ENCODE measurements at regions not wholly inside any gene's neighbourhood (a gene's known extent, or its start where the extent isn't known, plus 50 kb on each side); places are given as distances from the start of the nearest gene placed in this dataset.
"Not testable (repeated sequence)": the region's sequence is repeated elsewhere in the genome, so short reads cannot be mapped to it uniquely, and the experiment has no call there.

DNA sequence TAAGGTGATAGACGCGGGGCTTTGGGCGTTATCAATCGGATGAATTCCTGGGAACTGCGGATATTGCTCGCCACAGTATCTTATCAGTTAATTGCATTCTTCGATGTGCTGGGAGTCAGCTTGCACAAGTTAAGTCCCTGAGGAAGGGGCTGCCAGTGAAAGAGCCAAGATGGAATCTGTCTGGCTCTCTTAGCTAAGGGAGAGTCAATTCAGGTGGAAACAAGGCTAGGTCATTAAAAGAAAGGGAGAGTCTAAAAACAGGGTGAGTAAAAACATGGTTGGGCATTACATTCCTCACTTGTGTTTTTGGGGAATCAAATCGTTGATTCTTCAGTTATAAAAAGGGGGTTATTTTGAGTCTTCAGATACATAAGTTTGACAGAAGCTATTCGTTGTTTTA lies 196.2 kb downstream of the OTOP1 start:
- H3K9me3 ChIP-seq; H3K4me1 ChIP-seq (ENCODE audit: control insufficient read depth in 1 of 2, extremely low read depth in 1 of 2, insufficient read depth in 2 of 2, low read length in 2 of 2); DNase-seq; H3K4me3 Mint-ChIP-seq; H3K27me3 ChIP-seq (replicated peaks in 1 of 2; ENCODE audit: control insufficient read depth in 2 of 2, extremely low read depth in 1 of 2, insufficient read depth in 2 of 2, low read length in 1 of 2); H3K4me3 ChIP-seq (ENCODE audit: control insufficient read depth in 1 of 2, extremely low read depth in 1 of 2, low read length in 1 of 2); H3K27ac Mint-ChIP-seq; CTCF ChIA-PET; H3K4me1 Mint-ChIP-seq; H3K9me3 Mint-ChIP-seq; H3K36me3 Mint-ChIP-seq; POLR2A ChIA-PET; H3K27ac ChIP-seq (ENCODE audit: low read length); H3K36me3 ChIP-seq (ENCODE audit: control insufficient read depth in 2 of 2, extremely low read depth in 1 of 2, insufficient read depth in 1 of 2, low read length in 1 of 2); ATAC-seq (replicated peaks in 1 of 4): not testable (repeated sequence)
- H3K27me3 Mint-ChIP-seq, result peaks cover 3 to 15% of the 10 kb centered on the region in 2 donors
- WGBS (ENCODE audit: insufficient coverage), result no CpG with 5 or more reads among the region's 9 CpGs

DNA sequence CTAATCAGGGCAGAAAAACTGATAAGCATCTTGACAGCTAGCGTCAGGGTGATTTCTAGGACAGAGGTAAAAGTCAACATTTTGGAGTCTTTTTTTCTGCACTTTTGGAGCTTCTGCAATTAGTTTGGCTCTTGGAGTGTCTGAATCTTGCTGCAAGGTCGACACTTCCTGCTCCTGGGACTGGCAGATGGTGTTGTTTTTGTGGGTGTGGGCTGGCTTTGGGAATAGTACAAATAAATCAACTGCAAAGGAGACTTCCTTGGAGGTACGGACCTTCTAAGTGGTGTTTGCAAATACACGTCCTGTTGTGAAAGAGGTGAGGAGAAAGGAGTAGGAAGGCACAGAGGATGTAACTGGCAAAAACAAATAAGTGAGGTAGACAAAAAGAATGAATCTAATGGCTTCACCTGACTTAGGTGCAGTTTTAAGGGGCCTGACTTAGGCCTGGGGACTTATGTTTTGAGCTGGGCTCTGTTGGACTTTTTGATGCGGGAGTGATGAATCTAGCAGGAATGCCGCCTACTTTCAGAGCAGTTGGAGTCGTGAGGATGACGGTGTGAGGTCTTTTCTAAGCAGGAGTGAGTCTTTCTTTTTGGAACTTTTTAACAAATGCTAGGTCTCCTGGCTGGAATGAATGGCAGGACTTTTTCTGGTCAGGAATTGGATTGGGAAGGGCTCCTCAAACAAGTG lies 195.1 kb downstream of the OTOP1 start:
- CTCF ChIA-PET; H3K9me3 ChIP-seq; H3K4me3 ChIP-seq (ENCODE audit: control insufficient read depth in 1 of 2, extremely low read depth in 1 of 2, low read length in 1 of 2); DNase-seq; H3K27ac Mint-ChIP-seq; H3K9me3 Mint-ChIP-seq; H3K36me3 ChIP-seq (ENCODE audit: control insufficient read depth in 2 of 2, extremely low read depth in 1 of 2, insufficient read depth in 1 of 2, low read length in 1 of 2); H3K27me3 ChIP-seq (replicated peaks in 1 of 2; ENCODE audit: control insufficient read depth in 2 of 2, extremely low read depth in 1 of 2, insufficient read depth in 2 of 2, low read length in 1 of 2); ATAC-seq (replicated peaks in 1 of 4); H3K4me1 Mint-ChIP-seq; H3K4me3 Mint-ChIP-seq; H3K4me1 ChIP-seq (ENCODE audit: control insufficient read depth in 1 of 2, extremely low read depth in 1 of 2, insufficient read depth in 2 of 2, low read length in 2 of 2); POLR2A ChIA-PET; H3K36me3 Mint-ChIP-seq: not testable (repeated sequence)
- H3K27me3 Mint-ChIP-seq, result peaks cover 6 to 13% of the 10 kb centered on the region in 2 donors
- H3K27ac ChIP-seq (ENCODE audit: low read length), result peak overlapping the region; percentile 74
- 77% methylated on average over 7 of the region's 8 CpGs for WGBS (ENCODE audit: insufficient coverage)

DNA sequence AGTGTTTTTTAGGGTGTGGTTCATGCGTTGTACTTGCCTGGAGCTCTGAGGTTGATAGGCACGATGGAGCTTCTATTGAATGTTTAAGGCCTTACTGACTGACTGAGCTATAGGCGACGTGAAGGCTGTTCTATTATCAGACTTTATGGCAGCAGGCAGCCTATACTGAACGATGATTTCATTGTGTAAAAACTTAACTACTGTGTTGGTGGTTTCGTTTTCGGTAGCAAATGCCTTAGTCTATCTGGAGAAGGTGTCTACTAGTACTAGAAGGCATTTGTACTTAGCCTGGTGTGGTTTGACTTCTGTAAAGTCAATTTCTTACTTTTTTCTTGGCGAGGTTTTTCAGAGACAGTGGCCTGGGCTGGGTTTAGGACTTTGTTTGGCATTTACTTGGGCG lies 194.4 kb downstream of the OTOP1 start:
- H3K36me3 ChIP-seq (ENCODE audit: control insufficient read depth in 2 of 2, extremely low read depth in 1 of 2, insufficient read depth in 1 of 2, low read length in 1 of 2); H3K4me1 ChIP-seq (ENCODE audit: control insufficient read depth in 1 of 2, extremely low read depth in 1 of 2, insufficient read depth in 2 of 2, low read length in 2 of 2); H3K4me3 ChIP-seq (ENCODE audit: control insufficient read depth in 1 of 2, extremely low read depth in 1 of 2, low read length in 1 of 2); H3K27me3 ChIP-seq (replicated peaks in 1 of 2; ENCODE audit: control insufficient read depth in 2 of 2, extremely low read depth in 1 of 2, insufficient read depth in 2 of 2, low read length in 1 of 2); CTCF ChIA-PET; H3K27ac Mint-ChIP-seq; H3K9me3 ChIP-seq; H3K4me3 Mint-ChIP-seq; H3K36me3 Mint-ChIP-seq; ATAC-seq (replicated peaks in 1 of 4); H3K9me3 Mint-ChIP-seq; H3K4me1 Mint-ChIP-seq; POLR2A ChIA-PET: not testable (repeated sequence)
- peak in 1 of 35 experiments; percentile 14 for DNase-seq
- peak overlapping the region; percentile 74 for H3K27ac ChIP-seq (ENCODE audit: low read length)
- WGBS (ENCODE audit: insufficient coverage), result 83% methylated on average over 2 of the region's 9 CpGs
- H3K27me3 Mint-ChIP-seq, result peaks cover 6 to 10% of the 10 kb centered on the region in 2 donors

DNA sequence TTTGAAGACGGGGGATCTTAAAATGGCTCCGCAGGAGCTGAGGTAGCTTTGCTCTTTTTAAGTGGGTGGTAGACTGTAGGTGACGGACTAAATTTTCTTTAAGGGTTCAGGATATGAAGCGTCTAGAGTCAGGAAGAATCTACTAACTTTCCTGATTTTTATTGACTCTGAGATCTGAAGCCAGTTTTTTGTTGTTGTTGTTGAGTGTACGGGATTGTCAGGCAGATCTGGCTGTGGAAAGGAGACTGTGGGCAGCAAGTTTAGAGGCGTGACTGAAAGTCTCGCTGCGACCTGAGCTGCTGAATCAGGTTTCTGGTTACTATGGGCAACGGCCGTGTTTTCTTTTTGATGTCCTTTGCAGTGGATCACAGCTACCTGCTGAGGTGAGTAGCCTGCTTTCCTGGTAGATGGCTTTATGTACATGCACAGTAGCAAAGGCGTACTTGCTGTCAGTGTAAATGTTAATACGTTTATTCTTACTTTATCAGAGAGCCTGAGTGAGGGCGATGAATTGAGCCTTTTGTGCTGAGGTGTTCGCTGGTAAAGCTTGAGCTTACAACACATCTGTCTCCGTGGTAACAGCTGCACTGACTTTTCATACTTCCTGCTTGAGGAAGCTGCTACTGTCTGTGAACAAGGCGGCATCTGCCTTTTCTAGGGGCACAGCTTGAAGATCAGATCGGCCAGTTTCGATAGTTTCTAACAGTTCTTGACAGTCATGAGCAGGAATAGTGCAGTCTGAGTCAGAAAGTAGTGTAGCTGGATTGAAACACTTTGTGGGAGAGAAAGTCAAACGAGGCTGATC lies 193.7 kb downstream of the OTOP1 start:
- H3K9me3 Mint-ChIP-seq; H3K36me3 ChIP-seq (ENCODE audit: control insufficient read depth in 2 of 2, extremely low read depth in 1 of 2, insufficient read depth in 1 of 2, low read length in 1 of 2); H3K9me3 ChIP-seq; H3K36me3 Mint-ChIP-seq; H3K4me3 ChIP-seq (ENCODE audit: control insufficient read depth in 1 of 2, extremely low read depth in 1 of 2, low read length in 1 of 2); H3K4me1 ChIP-seq (ENCODE audit: control insufficient read depth in 1 of 2, extremely low read depth in 1 of 2, insufficient read depth in 2 of 2, low read length in 2 of 2); CTCF ChIA-PET; H3K4me1 Mint-ChIP-seq; H3K27me3 ChIP-seq (replicated peaks in 1 of 2; ENCODE audit: control insufficient read depth in 2 of 2, extremely low read depth in 1 of 2, insufficient read depth in 2 of 2, low read length in 1 of 2); POLR2A ChIA-PET; ATAC-seq (replicated peaks in 1 of 4); H3K4me3 Mint-ChIP-seq: not testable (repeated sequence)
- Mint-ChIP-seq H3K27me3 (peaks cover 6 to 10% of the 10 kb centered on the region in 2 donors), H3K27ac (peak overlapping the region in 1 of 2 donors; percentile 70)
- DNase-seq, result peak in 12 of 35 experiments; percentile 2 to 29 (median 8)
- WGBS (ENCODE audit: insufficient coverage), result 55% methylated on average over 10 of the region's 19 CpGs
- H3K27ac ChIP-seq (ENCODE audit: low read length), result peak overlapping the region; percentile 74

DNA sequence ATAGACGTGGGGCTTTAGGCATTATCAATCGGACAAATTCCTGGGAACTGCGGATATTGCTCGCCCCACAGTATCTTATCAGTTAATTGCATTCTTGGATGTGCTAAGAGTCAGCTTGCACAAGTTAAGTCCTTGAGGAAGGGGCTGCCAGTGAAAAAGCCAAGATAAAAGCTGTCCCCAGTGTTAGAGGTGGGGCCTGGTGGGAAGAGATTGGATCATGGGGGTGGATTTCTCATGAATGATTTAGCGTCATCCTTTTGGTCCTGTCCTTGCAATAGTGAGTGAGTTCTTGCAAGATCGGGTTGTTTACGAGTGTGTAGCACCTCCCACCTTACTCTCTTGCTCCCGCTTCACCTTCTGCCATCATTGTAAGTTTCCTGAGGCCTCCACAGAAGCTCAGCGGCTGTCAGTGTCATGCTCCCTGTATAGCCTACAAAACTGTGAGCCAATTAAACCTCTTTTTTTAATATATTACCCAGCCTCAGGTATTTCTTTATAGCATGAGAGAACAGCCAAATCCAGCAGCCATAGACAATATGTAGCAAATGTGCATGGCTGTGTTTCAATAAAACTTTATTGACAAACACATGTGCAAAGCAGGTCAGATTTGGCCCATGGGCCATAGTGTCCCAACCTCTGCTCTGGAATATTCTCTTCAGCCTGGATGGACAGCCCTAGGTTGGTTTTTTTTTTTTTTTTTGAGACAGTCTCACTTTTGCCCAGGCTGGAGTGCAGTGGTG lies 189.2 kb downstream of the OTOP1 start:
- H3K4me1 Mint-ChIP-seq; H3K9me3 ChIP-seq; DNase-seq; ATAC-seq (replicated peaks in 1 of 4); H3K27ac Mint-ChIP-seq; H3K27ac ChIP-seq (ENCODE audit: low read length); CTCF ChIA-PET; POLR2A ChIA-PET; H3K36me3 ChIP-seq (ENCODE audit: control insufficient read depth in 2 of 2, extremely low read depth in 1 of 2, insufficient read depth in 1 of 2, low read length in 1 of 2); H3K36me3 Mint-ChIP-seq; H3K9me3 Mint-ChIP-seq; H3K4me1 ChIP-seq (ENCODE audit: control insufficient read depth in 1 of 2, extremely low read depth in 1 of 2, insufficient read depth in 2 of 2, low read length in 2 of 2); H3K4me3 Mint-ChIP-seq; H3K27me3 ChIP-seq (replicated peaks in 1 of 2; ENCODE audit: control insufficient read depth in 2 of 2, extremely low read depth in 1 of 2, insufficient read depth in 2 of 2, low read length in 1 of 2); H3K4me3 ChIP-seq (ENCODE audit: control insufficient read depth in 1 of 2, extremely low read depth in 1 of 2, low read length in 1 of 2): not testable (repeated sequence)
- H3K27me3 Mint-ChIP-seq, result peaks cover 10 to 12% of the 10 kb centered on the region in 2 donors
- WGBS (ENCODE audit: insufficient coverage), result 91% methylated on average over 6 of the region's 9 CpGs

DNA sequence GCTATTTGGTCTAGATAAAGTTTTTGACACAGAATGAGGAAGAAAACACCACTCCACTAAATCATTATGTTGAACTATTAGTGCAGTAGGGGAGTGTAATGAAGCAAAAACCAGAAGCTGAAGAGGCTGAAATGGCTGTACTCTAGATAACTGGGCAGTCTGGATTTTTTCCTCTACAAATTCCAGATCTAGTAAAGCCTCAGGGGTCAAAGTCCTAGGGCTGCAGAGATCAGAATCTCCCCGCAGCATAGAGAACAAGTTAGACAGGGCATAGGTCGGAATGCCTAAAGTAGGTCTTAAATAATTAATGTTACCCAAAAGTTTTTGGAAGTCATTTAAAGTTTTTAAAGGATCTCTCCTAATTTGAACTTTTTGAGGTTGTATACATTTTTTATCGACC lies 180.9 kb downstream of the OTOP1 start:
- H3K36me3 Mint-ChIP-seq; H3K36me3 ChIP-seq (ENCODE audit: control insufficient read depth in 2 of 2, extremely low read depth in 1 of 2, insufficient read depth in 1 of 2, low read length in 1 of 2); H3K4me3 Mint-ChIP-seq; H3K4me3 ChIP-seq (ENCODE audit: control insufficient read depth in 1 of 2, extremely low read depth in 1 of 2, low read length in 1 of 2); H3K9me3 ChIP-seq; H3K4me1 ChIP-seq (ENCODE audit: control insufficient read depth in 1 of 2, extremely low read depth in 1 of 2, insufficient read depth in 2 of 2, low read length in 2 of 2); H3K27ac ChIP-seq (ENCODE audit: low read length); H3K9me3 Mint-ChIP-seq; POLR2A ChIA-PET; H3K27me3 ChIP-seq (replicated peaks in 1 of 2; ENCODE audit: control insufficient read depth in 2 of 2, extremely low read depth in 1 of 2, insufficient read depth in 2 of 2, low read length in 1 of 2); ATAC-seq (replicated peaks in 1 of 4); DNase-seq; CTCF ChIA-PET; H3K27ac Mint-ChIP-seq: not testable (repeated sequence)
- no CpG with 5 or more reads among the region's 3 CpGs for WGBS (ENCODE audit: insufficient coverage)
- Mint-ChIP-seq H3K4me1 (peaks cover 12 to 15% (median 14%) of the 10 kb centered on the region in 3 donors), H3K27me3 (peaks cover 52 to 60% of the 10 kb centered on the region in 2 donors)
